ENCODE measurements at regions not wholly inside any gene's neighbourhood (a gene's known extent, or its start where the extent isn't known, plus 50 kb on each side); places are given as distances from the start of the nearest gene placed in this dataset.

DNA sequence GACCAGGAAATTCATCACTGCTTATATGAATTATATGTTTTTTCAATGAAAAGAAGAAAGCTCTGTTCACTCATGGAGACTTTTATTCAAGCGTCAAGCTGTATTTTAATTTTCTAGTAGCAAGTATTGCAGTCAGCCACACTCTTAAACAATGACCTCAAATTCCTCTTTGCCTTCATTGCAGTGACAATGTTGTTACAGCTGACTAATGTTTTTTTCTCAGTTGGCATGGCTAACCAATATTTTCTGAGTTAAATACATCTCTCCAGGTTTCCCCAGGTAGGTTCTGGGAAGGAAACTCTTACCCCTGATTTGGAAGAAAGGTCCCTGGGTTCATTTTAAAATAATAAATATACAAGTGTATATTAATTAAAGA, 241.5 kb downstream of the WDR11 start:
- no peak overlapping the region for H3K4me3 ChIP-seq (ENCODE audit: low read depth, low read length)
- DNase-seq (ENCODE audit: low read depth) = no peak
- TF ChIP-seq POLR2A (IDR thresholded peaks at IDR 0.05; ENCODE audit: extremely low read depth, insufficient read length) = no peak
- TF ChIP-seq, protein P1, sequence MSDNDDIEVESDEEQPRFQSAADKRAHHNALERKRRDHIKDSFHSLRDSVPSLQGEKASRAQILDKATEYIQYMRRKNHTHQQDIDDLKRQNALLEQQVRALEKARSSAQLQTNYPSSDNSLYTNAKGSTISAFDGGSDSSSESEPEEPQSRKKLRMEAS (IDR thresholded peaks at IDR 0.05; ENCODE audit: low read depth, low read length) = no peak
- no peak for TF ChIP-seq MYC (IDR thresholded peaks at IDR 0.05; ENCODE audit: low read depth, low read length)
- TF ChIP-seq, protein P2, sequence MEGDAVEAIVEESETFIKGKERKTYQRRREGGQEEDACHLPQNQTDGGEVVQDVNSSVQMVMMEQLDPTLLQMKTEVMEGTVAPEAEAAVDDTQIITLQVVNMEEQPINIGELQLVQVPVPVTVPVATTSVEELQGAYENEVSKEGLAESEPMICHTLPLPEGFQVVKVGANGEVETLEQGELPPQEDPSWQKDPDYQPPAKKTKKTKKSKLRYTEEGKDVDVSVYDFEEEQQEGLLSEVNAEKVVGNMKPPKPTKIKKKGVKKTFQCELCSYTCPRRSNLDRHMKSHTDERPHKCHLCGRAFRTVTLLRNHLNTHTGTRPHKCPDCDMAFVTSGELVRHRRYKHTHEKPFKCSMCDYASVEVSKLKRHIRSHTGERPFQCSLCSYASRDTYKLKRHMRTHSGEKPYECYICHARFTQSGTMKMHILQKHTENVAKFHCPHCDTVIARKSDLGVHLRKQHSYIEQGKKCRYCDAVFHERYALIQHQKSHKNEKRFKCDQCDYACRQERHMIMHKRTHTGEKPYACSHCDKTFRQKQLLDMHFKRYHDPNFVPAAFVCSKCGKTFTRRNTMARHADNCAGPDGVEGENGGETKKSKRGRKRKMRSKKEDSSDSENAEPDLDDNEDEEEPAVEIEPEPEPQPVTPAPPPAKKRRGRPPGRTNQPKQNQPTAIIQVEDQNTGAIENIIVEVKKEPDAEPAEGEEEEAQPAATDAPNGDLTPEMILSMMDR (IDR thresholded peaks at IDR 0.05; ENCODE audit: low read depth, low read length) = no peak

DNA sequence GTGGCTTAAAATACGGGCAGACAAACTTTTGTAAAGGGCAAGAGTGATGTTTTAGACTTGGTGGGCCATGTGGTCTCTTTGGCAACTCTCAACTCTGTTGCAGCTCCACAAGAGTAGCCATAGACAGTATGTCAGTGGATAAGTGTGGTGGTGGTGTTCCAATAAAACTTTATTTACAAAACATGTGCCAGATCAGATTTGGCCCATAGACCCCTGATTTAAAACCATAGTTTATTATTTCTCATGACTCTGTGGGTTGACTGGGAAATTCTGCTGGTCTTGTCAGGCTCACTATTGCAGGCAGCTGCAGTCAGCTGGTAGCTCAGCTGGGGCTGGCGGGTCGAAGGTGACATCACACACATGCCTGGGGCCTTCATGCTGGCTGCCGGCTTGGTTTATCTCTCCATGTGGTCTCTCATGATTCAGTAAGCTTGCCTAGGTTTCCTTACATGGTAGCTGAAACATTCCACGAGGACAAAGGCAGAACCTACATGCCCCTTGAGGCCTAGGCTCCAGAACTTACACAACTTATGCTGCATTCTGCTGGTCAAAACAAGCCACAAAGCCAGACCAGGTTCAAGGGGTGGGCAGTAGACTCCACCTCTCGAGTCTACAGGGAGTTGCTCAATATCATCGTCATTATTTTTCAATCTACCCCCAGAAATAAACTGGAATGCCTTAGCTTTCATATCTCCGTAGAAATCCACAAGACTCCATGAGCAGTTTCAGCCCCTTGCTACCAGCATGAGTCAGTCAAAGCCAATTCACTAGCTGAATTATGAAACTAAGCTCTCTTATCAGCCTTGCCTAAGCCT, 245.7 kb downstream of the WDR11 start:
- no peak overlapping the region for H3K4me3 ChIP-seq (ENCODE audit: low read depth, low read length)
- TF ChIP-seq POLR2A (IDR thresholded peaks at IDR 0.05; ENCODE audit: extremely low read depth, insufficient read length) (no peak), MYC (IDR thresholded peaks at IDR 0.05; ENCODE audit: low read depth, low read length) (no peak)
- DNase-seq (ENCODE audit: low read depth) = peak; percentile 58

DNA sequence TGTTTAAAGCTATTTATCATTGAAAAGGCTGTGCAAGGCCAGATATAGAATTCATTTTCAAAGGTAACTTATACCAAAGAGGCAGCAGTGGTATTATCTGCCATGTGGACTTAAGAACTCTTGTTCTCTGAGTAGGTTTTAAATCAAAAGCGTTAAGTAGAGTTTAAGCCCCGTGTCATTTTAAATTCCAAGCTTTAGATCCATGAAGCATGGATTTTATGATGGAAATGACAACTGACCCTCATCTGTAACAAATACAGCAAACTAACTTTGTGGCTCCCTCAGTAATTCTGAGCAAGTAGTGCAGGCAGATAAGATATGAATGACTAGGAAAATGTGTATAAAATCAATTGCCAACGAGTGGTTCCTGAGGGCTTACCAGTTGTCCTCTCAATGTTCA, 247.0 kb downstream of the WDR11 start:
- H3K4me3 ChIP-seq (ENCODE audit: low read depth, low read length) = no peak overlapping the region
- no peak for DNase-seq (ENCODE audit: low read depth)
- TF ChIP-seq MYC (IDR thresholded peaks at IDR 0.05; ENCODE audit: low read depth, low read length) (no peak), POLR2A (IDR thresholded peaks at IDR 0.05; ENCODE audit: extremely low read depth, insufficient read length) (no peak)
- TF ChIP-seq, protein P2 (IDR thresholded peaks at IDR 0.05; ENCODE audit: low read depth, low read length) = no peak
- TF ChIP-seq, protein P1 (IDR thresholded peaks at IDR 0.05; ENCODE audit: low read depth, low read length) = no peak

DNA sequence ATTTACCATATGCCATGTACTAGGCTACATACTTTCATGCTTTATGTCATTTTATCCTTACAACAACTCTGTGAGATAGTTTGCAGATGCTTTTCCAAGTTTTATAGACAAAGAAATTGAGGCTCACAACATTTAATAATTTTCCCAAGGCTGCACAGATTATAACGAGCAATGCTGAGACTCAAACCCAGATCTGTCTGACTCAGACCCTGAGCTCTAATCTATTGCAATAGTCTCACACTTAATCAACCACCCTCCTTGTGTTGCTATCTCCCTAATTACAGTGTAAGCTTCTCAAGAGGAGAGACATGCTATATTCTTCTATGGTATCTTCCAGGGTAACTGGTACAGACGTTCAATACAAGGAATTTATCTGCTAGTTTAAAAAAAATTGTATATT, 247.6 kb downstream of the WDR11 start:
- TF ChIP-seq POLR2A (IDR thresholded peaks at IDR 0.05; ENCODE audit: extremely low read depth, insufficient read length) (no peak), MYC (IDR thresholded peaks at IDR 0.05; ENCODE audit: low read depth, low read length) (no peak)
- TF ChIP-seq, protein P2 (IDR thresholded peaks at IDR 0.05; ENCODE audit: low read depth, low read length) = no peak
- TF ChIP-seq, protein P1 (IDR thresholded peaks at IDR 0.05; ENCODE audit: low read depth, low read length) = no peak
- no peak for DNase-seq (ENCODE audit: low read depth)
- no peak overlapping the region for H3K4me3 ChIP-seq (ENCODE audit: low read depth, low read length)

DNA sequence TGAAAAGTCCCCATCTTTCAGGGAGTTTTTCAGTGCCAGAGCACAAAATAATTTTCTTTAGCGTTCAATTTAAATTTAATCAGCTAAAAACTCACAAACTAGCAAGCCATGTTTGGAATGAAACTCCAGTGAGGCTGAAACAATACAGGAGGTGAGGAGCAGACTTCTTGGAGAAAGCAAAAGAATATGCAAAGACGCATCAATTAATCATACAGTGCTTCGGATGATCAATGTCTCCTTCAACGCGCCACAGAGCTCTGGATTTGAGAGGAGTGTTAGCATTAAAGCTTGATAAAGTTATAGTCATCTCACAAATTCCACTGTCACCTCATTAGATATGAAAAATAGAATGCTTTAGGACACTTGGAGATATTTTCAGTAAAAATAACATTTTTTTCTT, 248.0 kb downstream of the WDR11 start:
- DNase-seq (ENCODE audit: low read depth) = no peak
- TF ChIP-seq, protein P1 (IDR thresholded peaks at IDR 0.05; ENCODE audit: low read depth, low read length) = no peak
- no peak for TF ChIP-seq POLR2A (IDR thresholded peaks at IDR 0.05; ENCODE audit: extremely low read depth, insufficient read length)
- TF ChIP-seq, protein P2 (IDR thresholded peaks at IDR 0.05; ENCODE audit: low read depth, low read length) = no peak
- no peak for TF ChIP-seq MYC (IDR thresholded peaks at IDR 0.05; ENCODE audit: low read depth, low read length)
- no peak overlapping the region for H3K4me3 ChIP-seq (ENCODE audit: low read depth, low read length)

DNA sequence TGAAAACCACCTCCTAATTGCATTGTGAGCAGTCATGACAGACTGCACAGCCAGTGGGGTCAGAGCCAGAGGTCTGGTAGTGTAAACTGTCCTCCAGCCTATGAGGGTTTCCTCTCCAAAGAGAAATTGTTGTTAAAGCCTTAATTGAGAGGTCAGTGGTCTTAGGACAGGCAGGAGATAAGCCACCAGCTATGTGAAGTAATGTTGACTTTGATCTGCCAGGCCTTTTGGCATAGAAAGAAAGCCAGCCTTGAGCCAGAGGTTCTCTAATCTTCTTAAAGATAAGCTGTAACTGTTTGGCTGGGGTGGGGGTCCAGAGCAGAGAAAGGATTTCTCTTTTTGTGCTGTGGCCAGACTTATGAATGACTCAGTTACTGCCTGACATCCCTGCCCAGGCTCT, 248.4 kb downstream of the WDR11 start:
- no peak for DNase-seq (ENCODE audit: low read depth)
- no peak for TF ChIP-seq MYC (IDR thresholded peaks at IDR 0.05; ENCODE audit: low read depth, low read length)
- TF ChIP-seq, protein P1 (IDR thresholded peaks at IDR 0.05; ENCODE audit: low read depth, low read length) = no peak
- no peak for TF ChIP-seq POLR2A (IDR thresholded peaks at IDR 0.05; ENCODE audit: extremely low read depth, insufficient read length)
- TF ChIP-seq, protein P2 (IDR thresholded peaks at IDR 0.05; ENCODE audit: low read depth, low read length) = no peak
- no peak overlapping the region for H3K4me3 ChIP-seq (ENCODE audit: low read depth, low read length)
